HEK293 (cell line): ENCODE measurements at regions not wholly inside any gene's neighbourhood (a gene's known extent, or its start where the extent isn't known, plus 50 kb on each side); places are given as distances from the start of the nearest gene placed in this dataset.

Experiments used
- CTCF ChIA-PET: fragments of 350-600 bp; formaldehyde crosslinking; extraction: SDS; loops from one replicate; lab custom pipeline; 2021; ENCODE audit warnings: antibody characterized with exemption; lab: Yijun Ruan, JAX
- POLR2A ChIA-PET: fragments of 300-600 bp; formaldehyde crosslinking; extraction: SDS; loops from one replicate; lab custom pipeline; 2020; ENCODE audit warnings: antibody characterized with exemption, inconsistent platforms; lab: Yijun Ruan, JAX
- H3K27ac ChIP-seq: fragments of 200-500 bp; sonication (Bioruptor generic); 2 replicates; pipeline ENCODE4 v1.5.1; 2014; ENCODE audit warnings: low read depth, low read length, control low read depth, inconsistent platforms; ENCODE audit errors: extremely low read depth
- H3K36me3 ChIP-seq, 2 experiments: fragments of 200-500 bp in 1 of 2; sonication (Bioruptor generic) in 1 of 2; 1 replicate in 1 of 2; 2 replicates in 1 of 2; pipeline ENCODE4 v1.5.1; 2014 to 2017; ENCODE audit warnings: inconsistent platforms in 2 of 2, low read length in 2 of 2; ENCODE audit not compliant: control insufficient read depth in 2 of 2, insufficient read depth in 1 of 2
- H3K4me1 ChIP-seq: fragments of 200-500 bp; sonication (Bioruptor generic); 2 replicates; pipeline ENCODE4 v1.5.1; 2014; ENCODE audit warnings: mild to moderate bottlenecking, low read length, inconsistent platforms; ENCODE audit not compliant: control insufficient read depth, insufficient read depth
- H3K4me3 ChIP-seq: 2 replicates; pipeline ENCODE4 v1.5.1; 2011; ENCODE audit warnings: low read depth, mild to moderate bottlenecking, control low read depth, low read length, moderate library complexity
- H3K9me3 ChIP-seq: fragments of 200-500 bp; sonication (Bioruptor generic); 2 replicates; pipeline ENCODE4 v1.5.1; 2014; ENCODE audit warnings: low read depth, low read length, inconsistent platforms; ENCODE audit not compliant: control insufficient read depth, insufficient read depth
- MYNN ChIP-seq: fragments of 450-650 bp; formaldehyde crosslinking; IDR thresholded peaks from 2 replicates; pipeline ENCODE4 v1.5.1; 2016; ENCODE audit warnings: missing biosample characterization, missing genetic modification characterization, borderline replicate concordance
- SCRT2 ChIP-seq: fragments of 450-650 bp; formaldehyde crosslinking; IDR thresholded peaks from 2 replicates; pipeline ENCODE4 v1.5.1; 2016; ENCODE audit warnings: missing biosample characterization, missing genetic modification characterization
- ZNF10 ChIP-seq: fragments of 450-650 bp; formaldehyde crosslinking; IDR thresholded peaks from 2 replicates; pipeline ENCODE4 v1.5.1; 2017; ENCODE audit warnings: missing biosample characterization, missing genetic modification characterization
- ZNF174 ChIP-seq: fragments of 450-650 bp; formaldehyde crosslinking; IDR thresholded peaks from 2 replicates; pipeline ENCODE4 v1.5.0; 2017; ENCODE audit warnings: missing biosample characterization, mild to moderate bottlenecking, missing genetic modification characterization
- ZNF19 ChIP-seq: fragments of 450-650 bp; formaldehyde crosslinking; IDR thresholded peaks from 2 replicates; pipeline ENCODE4; 2016; ENCODE audit warnings: missing biosample characterization, missing genetic modification characterization, low read depth
- ZNF404 ChIP-seq: fragments of 450-650 bp; formaldehyde crosslinking; IDR thresholded peaks from 2 replicates; pipeline ENCODE4 v1.5.1; 2017; ENCODE audit warnings: missing biosample characterization, missing genetic modification characterization
- ZNF426 ChIP-seq: fragments of 450-650 bp; formaldehyde crosslinking; IDR thresholded peaks from 2 replicates; pipeline ENCODE4 v1.5.1; 2017; ENCODE audit warnings: missing biosample characterization, missing genetic modification characterization, mild to moderate bottlenecking, inconsistent platforms, moderate library complexity
- TF ChIP-seq, protein P1 (sequence below): fragments of 450-650 bp; formaldehyde crosslinking; IDR thresholded peaks from 2 replicates; pipeline ENCODE4 v1.5.1; 2016; ENCODE audit warnings: missing biosample characterization, missing genetic modification characterization
- TF ChIP-seq, protein P2 (sequence below): fragments of 450-650 bp; formaldehyde crosslinking; IDR thresholded peaks from 2 replicates; pipeline ENCODE4 v1.5.1; 2017; ENCODE audit warnings: missing biosample characterization, missing genetic modification characterization
- TF ChIP-seq, protein P3 (sequence below): fragments of 450-650 bp; formaldehyde crosslinking; IDR thresholded peaks from 2 replicates; pipeline ENCODE4 v1.5.1; 2016; ENCODE audit warnings: missing biosample characterization, missing genetic modification characterization
- TF ChIP-seq, protein P4 (sequence below): IDR thresholded peaks from 2 replicates; pipeline ENCODE4 v1.6.1; 2011; ENCODE audit warnings: mild to moderate bottlenecking, low read depth, low read length, borderline replicate concordance

DNA sequence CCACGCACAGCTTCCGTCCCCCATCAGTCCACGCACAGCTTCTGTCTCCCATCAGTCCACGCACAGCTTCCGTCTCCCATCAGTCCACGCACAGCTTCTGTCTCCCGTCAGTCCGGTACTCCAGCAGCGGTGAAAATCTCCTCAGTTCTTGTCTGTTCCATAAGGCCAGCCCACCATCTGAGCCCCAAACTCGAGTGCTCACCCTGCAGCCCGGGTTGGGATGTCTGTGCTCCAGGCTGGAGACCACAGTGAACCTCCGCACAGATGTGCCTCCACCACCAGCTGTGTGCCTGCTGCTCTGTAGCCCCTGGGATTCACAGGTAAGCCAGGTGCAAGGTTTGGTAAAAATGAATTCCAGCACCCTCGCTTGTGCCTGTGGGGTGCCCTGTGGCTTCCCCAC, 258.6 kb downstream of the NPHP4 start:
- no peak for TF ChIP-seq ZNF10 (tag by site-specific recombination)
- no peak for TF ChIP-seq MYNN (tag by site-specific recombination)
- no peak for TF ChIP-seq ZNF174 (tag by site-specific recombination)
- TF ChIP-seq ZNF426 (tag by site-specific recombination), result no peak
- TF ChIP-seq, protein P1, sequence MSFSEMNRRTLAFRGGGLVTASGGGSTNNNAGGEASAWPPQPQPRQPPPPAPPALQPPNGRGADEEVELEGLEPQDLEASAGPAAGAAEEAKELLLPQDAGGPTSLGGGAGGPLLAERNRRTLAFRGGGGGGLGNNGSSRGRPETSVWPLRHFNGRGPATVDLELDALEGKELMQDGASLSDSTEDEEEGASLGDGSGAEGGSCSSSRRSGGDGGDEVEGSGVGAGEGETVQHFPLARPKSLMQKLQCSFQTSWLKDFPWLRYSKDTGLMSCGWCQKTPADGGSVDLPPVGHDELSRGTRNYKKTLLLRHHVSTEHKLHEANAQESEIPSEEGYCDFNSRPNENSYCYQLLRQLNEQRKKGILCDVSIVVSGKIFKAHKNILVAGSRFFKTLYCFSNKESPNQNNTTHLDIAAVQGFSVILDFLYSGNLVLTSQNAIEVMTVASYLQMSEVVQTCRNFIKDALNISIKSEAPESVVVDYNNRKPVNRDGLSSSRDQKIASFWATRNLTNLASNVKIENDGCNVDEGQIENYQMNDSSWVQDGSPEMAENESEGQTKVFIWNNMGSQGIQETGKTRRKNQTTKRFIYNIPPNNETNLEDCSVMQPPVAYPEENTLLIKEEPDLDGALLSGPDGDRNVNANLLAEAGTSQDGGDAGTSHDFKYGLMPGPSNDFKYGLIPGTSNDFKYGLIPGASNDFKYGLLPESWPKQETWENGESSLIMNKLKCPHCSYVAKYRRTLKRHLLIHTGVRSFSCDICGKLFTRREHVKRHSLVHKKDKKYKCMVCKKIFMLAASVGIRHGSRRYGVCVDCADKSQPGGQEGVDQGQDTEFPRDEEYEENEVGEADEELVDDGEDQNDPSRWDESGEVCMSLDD (tag by site-specific recombination), result no peak
- no peak for TF ChIP-seq ZNF404 (tag by site-specific recombination)
- Histone ChIP-seq H3K4me3 (no peak overlapping the region), H3K27ac (no peak overlapping the region), H3K4me1 (no peaks in the 10 kb centered on the region), H3K9me3 (no peaks in the 10 kb centered on the region), H3K36me3 (no peaks in the 10 kb centered on the region)
- ChIA-PET POLR2A (no interaction called here), CTCF (interaction anchor here (0.7 kb wide), 1 partner anchor 12 kb away, joined by 4 read pairs; no protein-coding TSS in a partner anchor)

DNA sequence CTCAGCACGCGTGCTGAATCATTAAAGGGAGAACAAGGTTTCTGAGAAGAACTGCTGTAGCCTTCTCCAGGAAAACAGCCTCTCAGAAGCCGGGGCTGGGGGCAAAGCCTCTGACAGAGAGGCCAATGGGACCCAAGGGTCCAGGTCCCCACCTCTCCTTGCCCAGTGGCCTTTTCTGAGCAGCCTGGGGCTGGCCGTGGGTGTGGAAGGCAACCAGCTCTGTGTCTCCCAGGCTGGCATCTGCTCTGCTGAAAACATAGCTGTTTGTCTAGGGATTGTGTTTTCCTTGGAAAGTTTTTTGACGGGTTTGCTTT, 261.2 kb downstream of the NPHP4 start:
- CTCF ChIA-PET, result interaction anchor here (0.6 to 1.1 kb wide), 2 partner anchors 15 to 43 kb away, joined by 3 to 4 read pairs; no protein-coding TSS in a partner anchor
- no peaks in the 10 kb centered on the region for H3K4me1 ChIP-seq
- H3K27ac ChIP-seq, result no peak overlapping the region
- TF ChIP-seq, protein P2, sequence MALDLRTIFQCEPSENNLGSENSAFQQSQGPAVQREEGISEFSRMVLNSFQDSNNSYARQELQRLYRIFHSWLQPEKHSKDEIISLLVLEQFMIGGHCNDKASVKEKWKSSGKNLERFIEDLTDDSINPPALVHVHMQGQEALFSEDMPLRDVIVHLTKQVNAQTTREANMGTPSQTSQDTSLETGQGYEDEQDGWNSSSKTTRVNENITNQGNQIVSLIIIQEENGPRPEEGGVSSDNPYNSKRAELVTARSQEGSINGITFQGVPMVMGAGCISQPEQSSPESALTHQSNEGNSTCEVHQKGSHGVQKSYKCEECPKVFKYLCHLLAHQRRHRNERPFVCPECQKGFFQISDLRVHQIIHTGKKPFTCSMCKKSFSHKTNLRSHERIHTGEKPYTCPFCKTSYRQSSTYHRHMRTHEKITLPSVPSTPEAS (tag by site-specific recombination), result no peak
- H3K4me3 ChIP-seq, result no peak overlapping the region
- H3K9me3 ChIP-seq, result no peaks in the 10 kb centered on the region
- H3K36me3 ChIP-seq, result no peaks in the 10 kb centered on the region
- POLR2A ChIA-PET, result no interaction called here

DNA sequence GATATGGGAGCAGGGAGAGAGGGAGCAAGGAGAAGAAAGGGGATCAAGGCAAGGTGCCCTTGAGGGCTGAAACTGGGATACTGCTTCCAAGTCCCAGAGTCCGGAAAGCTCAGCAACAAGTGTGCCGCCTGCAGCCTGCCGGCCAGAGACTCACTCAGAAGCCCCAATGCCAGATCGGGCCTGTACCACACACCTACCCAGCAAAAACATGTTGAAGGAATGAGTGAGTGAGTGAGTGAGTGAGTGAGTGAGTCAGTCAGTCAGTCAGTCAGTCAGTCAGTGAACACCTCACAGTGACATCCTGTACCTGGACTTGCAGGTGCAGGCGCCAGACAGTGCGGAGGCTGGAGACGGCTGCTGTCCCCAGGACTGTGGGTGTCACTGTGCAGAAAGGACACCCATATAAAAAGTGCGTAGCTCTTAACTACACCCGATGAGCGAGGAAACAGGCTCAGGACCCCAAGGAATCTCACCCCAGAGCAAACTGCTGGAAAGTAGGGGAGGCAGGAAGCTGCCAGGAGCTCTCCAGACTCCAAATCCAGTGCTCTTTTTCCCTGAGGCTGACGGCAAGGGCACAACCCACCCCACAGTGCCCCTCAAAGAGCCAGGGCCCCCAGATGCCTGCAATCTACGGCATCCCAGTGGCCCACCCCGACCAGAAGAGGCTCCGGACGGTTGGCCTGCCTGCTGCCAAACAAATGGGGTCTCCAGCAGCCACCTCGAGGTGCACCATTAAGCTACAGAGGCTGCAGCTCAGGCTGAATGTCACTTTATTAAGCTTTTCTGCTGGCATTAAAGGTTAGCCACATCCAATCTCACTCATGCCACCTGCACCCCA, 261.7 kb downstream of the NPHP4 start:
- H3K9me3 ChIP-seq, result no peaks in the 10 kb centered on the region
- H3K36me3 ChIP-seq, result no peaks in the 10 kb centered on the region
- CTCF ChIA-PET, result interaction anchor here (0.6 to 1.1 kb wide), 2 partner anchors 15 to 43 kb away, joined by 3 to 4 read pairs; no protein-coding TSS in a partner anchor
- POLR2A ChIA-PET, result no interaction called here
- no peak overlapping the region for H3K4me3 ChIP-seq
- no peak overlapping the region for H3K27ac ChIP-seq
- TF ChIP-seq, protein P3, sequence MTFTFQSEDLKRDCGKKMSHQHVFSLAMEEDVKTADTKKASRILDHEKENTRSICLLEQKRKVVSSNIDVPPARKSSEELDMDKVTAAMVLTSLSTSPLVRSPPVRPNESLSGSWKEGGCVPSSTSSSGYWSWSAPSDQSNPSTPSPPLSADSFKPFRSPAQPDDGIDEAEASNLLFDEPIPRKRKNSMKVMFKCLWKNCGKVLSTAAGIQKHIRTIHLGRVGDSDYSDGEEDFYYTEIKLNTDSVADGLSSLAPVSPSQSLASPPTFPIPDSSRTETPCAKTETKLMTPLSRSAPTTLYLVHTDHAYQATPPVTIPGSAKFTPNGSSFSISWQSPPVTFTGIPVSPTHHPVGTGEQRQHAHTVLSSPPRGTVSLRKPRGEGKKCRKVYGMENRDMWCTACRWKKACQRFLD (tag by site-specific recombination), result no peak
- TF ChIP-seq, protein P4, sequence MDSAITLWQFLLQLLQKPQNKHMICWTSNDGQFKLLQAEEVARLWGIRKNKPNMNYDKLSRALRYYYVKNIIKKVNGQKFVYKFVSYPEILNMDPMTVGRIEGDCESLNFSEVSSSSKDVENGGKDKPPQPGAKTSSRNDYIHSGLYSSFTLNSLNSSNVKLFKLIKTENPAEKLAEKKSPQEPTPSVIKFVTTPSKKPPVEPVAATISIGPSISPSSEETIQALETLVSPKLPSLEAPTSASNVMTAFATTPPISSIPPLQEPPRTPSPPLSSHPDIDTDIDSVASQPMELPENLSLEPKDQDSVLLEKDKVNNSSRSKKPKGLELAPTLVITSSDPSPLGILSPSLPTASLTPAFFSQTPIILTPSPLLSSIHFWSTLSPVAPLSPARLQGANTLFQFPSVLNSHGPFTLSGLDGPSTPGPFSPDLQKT, result no peak
- TF ChIP-seq ZNF19 (tag by site-specific recombination), result no peak
- TF ChIP-seq SCRT2, result peak; percentile 28; the same call in 1 of the 2 replicates
- H3K4me1 ChIP-seq, result no peaks in the 10 kb centered on the region
